Pancreas (tissue), 10 donors: ENCODE measurements at regions not wholly inside any gene's neighbourhood (a gene's known extent, or its start where the extent isn't known, plus 50 kb on each side); places are given as distances from the start of the nearest gene placed in this dataset.

Experiments used
- ATAC-seq, 4 donors: fragments of 200-7000 bp; cut with Tn5 transposase; one replicate each; pipeline versions ENCODE4 v1.8.0 to v1.9.1; 2020; ENCODE audit warnings: mild to moderate bottlenecking in 4 of 4, moderate library complexity in 4 of 4
- DNase-seq, 6 donors: peaks; one replicate each; pipeline ENCODE4 v3.0.0-alpha.2; 2020
- FAIRE-seq: peaks from 2 replicates; lab custom pipeline; 2012; peaks lifted over from hg19 to GRCh38; lab: Jason Lieb, UNC
- H3K27ac ChIP-seq, 4 donors: fragments of 200-600 bp; sonication (generic); 1 replicate in 3 of 4; 2 replicates in 1 of 4; pipeline versions ENCODE4 v1.5.0 to v1.8.0; 2020
- H3K27me3 ChIP-seq, 4 donors: fragments of 200-600 bp; one replicate each; pipeline ENCODE4 v1.8.0; 2021
- H3K36me3 ChIP-seq, 3 donors: fragments of 200-600 bp; sonication (generic) in 1 of 3; one replicate each; pipeline versions ENCODE4 v1.5.0 to v1.8.0; 2020 to 2021
- H3K4me1 ChIP-seq, 3 donors: fragments of 200-600 bp; one replicate each; pipeline ENCODE4 v1.8.0; 2021
- H3K4me3 ChIP-seq, 4 donors: fragments of 200-600 bp; sonication (generic) in 2 of 4; one replicate each; pipeline versions ENCODE4 v1.5.0 to v1.8.0; 2020 to 2021
- H3K9me3 ChIP-seq, 4 donors: fragments of 200-600 bp; one replicate each; pipeline ENCODE4 v1.8.0; 2021
- WGBS, 2 donors: extraction: QIAGEN DNeasy Blood & Tissue Kit; methylation state at CpG; one replicate each; pipeline ENCODE4 v1.1.7; 2013; 5-methylcytosine and 5-hydroxymethylcytosine counted together
- intact Hi-C, 3 donors: fragments of 100-400 bp; cut with DNase I; formaldehyde crosslinking; loops; one replicate each; pipeline versions ENCODE4 v1.11.1 to v1.14.2; 2022
- TF ChIP-seq, protein P1 (sequence below), 4 donors: fragments of 200-600 bp; sonication (generic) in 3 of 4; IDR thresholded peaks; one replicate each; pipeline versions ENCODE4 v1.5.0 to v1.8.0; 2021; ENCODE audit warnings: antibody characterized with exemption in 4 of 4
- donor health status: healthy with polysubstance abuse.
- donor health status: DM: no; HTN: no; CAD: no; lungs with moderate emphysema.
- donor health status: DM: no; HTN: no; CAD: no.
- donor health status: control.
- donor health status: control.
- donor health status: Bipolar disorder and iron deficiency.
- donor health status: DM: yes; HTN: yes; CAD: no.
- donor health status: DM: no; HTN: no; CAD: no.
- donor health status: DM: no; HTN: no; CAD: no.
- donor health status: DM: yes; HTN: yes; CAD: no.

DNA sequence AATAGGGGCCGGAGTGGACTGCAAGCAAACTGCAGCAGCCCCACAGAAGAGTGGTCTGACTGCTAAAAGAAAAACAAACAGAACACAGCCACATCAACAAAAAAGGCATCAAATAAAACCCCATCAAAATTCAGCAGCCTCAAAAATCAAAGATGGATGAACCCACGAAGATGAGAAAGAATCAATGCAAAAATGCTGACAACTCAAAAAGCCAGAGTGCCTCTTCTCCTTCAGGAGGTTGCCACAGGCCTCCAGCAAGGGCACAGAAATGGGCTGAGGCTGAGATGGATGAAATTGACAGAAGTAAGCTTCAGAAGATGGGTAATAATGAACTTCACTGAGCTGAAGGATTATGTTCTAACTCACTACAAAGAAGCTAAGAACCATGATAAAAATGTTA, 388.6 kb downstream of the PABPC4L start:
- 28 to 33% methylated on average over 2 of the region's 2 CpGs for WGBS, 2 donors
- no peaks in the 10 kb centered on the region for H3K36me3 ChIP-seq
- no peaks in the 10 kb centered on the region for H3K4me1 ChIP-seq
- intact Hi-C loops = no loop called here
- FAIRE-seq (no peak), ATAC-seq (no peak), DNase-seq (no peak)
- H3K27me3 ChIP-seq = no peaks in the 10 kb centered on the region
- H3K9me3 ChIP-seq = no peaks in the 10 kb centered on the region
- TF ChIP-seq, protein P1, sequence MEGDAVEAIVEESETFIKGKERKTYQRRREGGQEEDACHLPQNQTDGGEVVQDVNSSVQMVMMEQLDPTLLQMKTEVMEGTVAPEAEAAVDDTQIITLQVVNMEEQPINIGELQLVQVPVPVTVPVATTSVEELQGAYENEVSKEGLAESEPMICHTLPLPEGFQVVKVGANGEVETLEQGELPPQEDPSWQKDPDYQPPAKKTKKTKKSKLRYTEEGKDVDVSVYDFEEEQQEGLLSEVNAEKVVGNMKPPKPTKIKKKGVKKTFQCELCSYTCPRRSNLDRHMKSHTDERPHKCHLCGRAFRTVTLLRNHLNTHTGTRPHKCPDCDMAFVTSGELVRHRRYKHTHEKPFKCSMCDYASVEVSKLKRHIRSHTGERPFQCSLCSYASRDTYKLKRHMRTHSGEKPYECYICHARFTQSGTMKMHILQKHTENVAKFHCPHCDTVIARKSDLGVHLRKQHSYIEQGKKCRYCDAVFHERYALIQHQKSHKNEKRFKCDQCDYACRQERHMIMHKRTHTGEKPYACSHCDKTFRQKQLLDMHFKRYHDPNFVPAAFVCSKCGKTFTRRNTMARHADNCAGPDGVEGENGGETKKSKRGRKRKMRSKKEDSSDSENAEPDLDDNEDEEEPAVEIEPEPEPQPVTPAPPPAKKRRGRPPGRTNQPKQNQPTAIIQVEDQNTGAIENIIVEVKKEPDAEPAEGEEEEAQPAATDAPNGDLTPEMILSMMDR (IDR thresholded peaks at IDR 0.05) = no peak
- no peak overlapping the region for H3K27ac ChIP-seq
- no peak overlapping the region for H3K4me3 ChIP-seq

GRCh38 chr4:133812236-133812635, 389.4 kb downstream of the PABPC4L start:
- no peaks in the 10 kb centered on the region for H3K4me1 ChIP-seq
- FAIRE-seq = no peak
- no peaks in the 10 kb centered on the region for H3K27me3 ChIP-seq
- DNase-seq = peak in 1 of 6 donors; percentile 28
- H3K4me3 ChIP-seq = no peak overlapping the region
- H3K9me3 ChIP-seq = no peaks in the 10 kb centered on the region
- intact Hi-C loops = no loop called here
- TF ChIP-seq, protein P1 (IDR thresholded peaks at IDR 0.05) = no peak
- no peak for ATAC-seq
- H3K36me3 ChIP-seq = no peaks in the 10 kb centered on the region
- H3K27ac ChIP-seq = no peak overlapping the region

- Histone ChIP-seq H3K27ac (no peak overlapping the region), H3K9me3 (no peaks in the 10 kb centered on the region), H3K36me3 (no peaks in the 10 kb centered on the region), H3K4me3 (no peak overlapping the region), H3K4me1 (no peaks in the 10 kb centered on the region), H3K27me3 (no peaks in the 10 kb centered on the region)
- DNase-seq (no peak), FAIRE-seq (no peak), ATAC-seq (no peak)
- TF ChIP-seq, protein P1 (IDR thresholded peaks at IDR 0.05) = no peak
- intact Hi-C loops = no loop called here
- WGBS, 2 donors = 33 to 38% methylated on average over 3 of the region's 3 CpGs
These were observed 393.4 kb downstream of the PABPC4L start for GRCh38 chr4:133808151-133808550.

DNA sequence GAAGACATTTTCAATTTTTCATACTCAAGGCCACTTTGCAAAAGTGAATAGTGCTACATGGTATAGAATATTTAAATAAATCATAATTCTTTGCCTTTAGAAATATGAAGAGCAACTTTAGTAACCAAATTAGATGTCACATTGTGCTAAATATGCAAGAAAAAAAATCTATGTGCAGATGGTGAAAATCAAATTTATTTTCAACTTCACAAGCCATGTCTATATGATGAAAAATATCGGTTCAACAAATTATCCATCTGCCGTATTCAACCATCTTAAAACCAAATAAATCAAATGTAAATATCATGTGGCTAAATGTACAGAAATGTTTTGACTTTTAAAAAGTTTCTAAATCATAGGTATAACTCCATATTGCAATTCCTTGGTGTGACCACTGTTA, 398.2 kb downstream of the PABPC4L start:
- Histone ChIP-seq H3K36me3 (no peaks in the 10 kb centered on the region), H3K4me1 (no peaks in the 10 kb centered on the region), H3K9me3 (no peaks in the 10 kb centered on the region), H3K4me3 (no peak overlapping the region), H3K27me3 (no peaks in the 10 kb centered on the region), H3K27ac (no peak overlapping the region)
- 77 to 87% methylated on average over 2 of the region's 2 CpGs for WGBS, 2 donors
- TF ChIP-seq, protein P1 (IDR thresholded peaks at IDR 0.05) = no peak
- ATAC-seq (no peak), FAIRE-seq (peak; percentile 37), DNase-seq (no peak)
- intact Hi-C loops = no loop called here

- Histone ChIP-seq H3K36me3 (no peaks in the 10 kb centered on the region), H3K9me3 (no peaks in the 10 kb centered on the region), H3K27me3 (no peaks in the 10 kb centered on the region), H3K27ac (no peak overlapping the region), H3K4me1 (no peaks in the 10 kb centered on the region), H3K4me3 (no peak overlapping the region)
- no peak for ATAC-seq
- 76 to 83% methylated on average over 3 of the region's 3 CpGs for WGBS, 2 donors
- FAIRE-seq = no peak
- intact Hi-C loops = no loop called here
- no peak for DNase-seq
- TF ChIP-seq, protein P1 (IDR thresholded peaks at IDR 0.05) = no peak
These were observed 399.0 kb downstream of the PABPC4L start for GRCh38 chr4:133802359-133803140.
